Mesenchymal stem cell (in vitro differentiated cells and primary cell): ENCODE measurements at regions not wholly inside any gene's neighbourhood (a gene's known extent, or its start where the extent isn't known, plus 50 kb on each side); places are given as distances from the start of the nearest gene placed in this dataset.

ENCODE experiments used
- DNase-seq: peaks from one replicate; pipeline ENCODE4 v3.0.0-alpha.2; 2013
- H2AFZ ChIP-seq: one replicate; pipeline ENCODE4 v1.6.1; 2013; ENCODE audit warnings: low read depth, mild to moderate bottlenecking, control low read depth, inconsistent platforms, low read length, moderate library complexity
- H2AK5ac ChIP-seq: 2 replicates; pipeline ENCODE4 v1.6.1; 2013; ENCODE audit warnings: low read length, moderate library complexity, mild to moderate bottlenecking, inconsistent platforms; ENCODE audit not compliant: severe bottlenecking
- H2BK120ac ChIP-seq: one replicate; pipeline ENCODE4 v1.6.1; 2013; ENCODE audit warnings: low read depth, mild to moderate bottlenecking, inconsistent platforms, low read length, moderate library complexity
- H2BK12ac ChIP-seq, 2 experiments: one replicate each; pipeline ENCODE4 v1.6.1; 2013; ENCODE audit warnings: inconsistent platforms in 2 of 2, low read length in 2 of 2, mild to moderate bottlenecking in 2 of 2, moderate library complexity in 2 of 2, control low read depth in 1 of 2
- H2BK15ac ChIP-seq: one replicate; pipeline ENCODE4 v1.6.1; 2013; ENCODE audit warnings: mild to moderate bottlenecking, low read depth, inconsistent platforms; ENCODE audit not compliant: poor library complexity, severe bottlenecking
- H2BK5ac ChIP-seq: 2 replicates; pipeline ENCODE4 v1.6.1; 2013; ENCODE audit warnings: low read depth, mild to moderate bottlenecking, low read length, control low read depth, inconsistent platforms; ENCODE audit not compliant: poor library complexity, severe bottlenecking
- H3K14ac ChIP-seq, 2 experiments: one replicate each; pipeline ENCODE4 v1.6.1; 2013; ENCODE audit warnings: inconsistent platforms in 2 of 2, low read length in 2 of 2, control low read depth in 1 of 2, mild to moderate bottlenecking in 1 of 2, moderate library complexity in 1 of 2
- H3K18ac ChIP-seq, 2 experiments: one replicate each; pipeline ENCODE4 v1.6.1; 2013; ENCODE audit warnings: inconsistent platforms in 2 of 2, low read length in 2 of 2, control low read depth in 1 of 2, low read depth in 1 of 2, mild to moderate bottlenecking in 1 of 2
- H3K23ac ChIP-seq, 2 experiments: one replicate each; pipeline ENCODE4 v1.6.1; 2013; ENCODE audit warnings: inconsistent platforms in 2 of 2, low read length in 2 of 2, mild to moderate bottlenecking in 2 of 2, moderate library complexity in 2 of 2, control low read depth in 1 of 2
- H3K27ac ChIP-seq: 2 replicates; pipeline ENCODE4 v1.5.1; 2013; ENCODE audit warnings: mild to moderate bottlenecking, moderate library complexity, low read length, control low read depth, inconsistent platforms; ENCODE audit not compliant: poor library complexity, severe bottlenecking
- H3K27me3 ChIP-seq, 2 experiments: 2 replicates each; pipeline versions ENCODE4 v1.6.1 to v1.7.0; 2013; ENCODE audit warnings: low read length in 2 of 2, mild to moderate bottlenecking in 2 of 2, moderate library complexity in 2 of 2, control low read depth in 1 of 2, inconsistent platforms in 1 of 2; ENCODE audit not compliant: control insufficient read depth in 1 of 2, insufficient read depth in 1 of 2
- H3K36me3 ChIP-seq, 2 experiments: 2 replicates each; pipeline versions ENCODE4 v1.6.1 to v1.7.0; 2013; ENCODE audit warnings: low read length in 2 of 2, control low read depth in 1 of 2, inconsistent platforms in 1 of 2, low read depth in 1 of 2, mild to moderate bottlenecking in 1 of 2; ENCODE audit not compliant: insufficient read depth in 2 of 2, control insufficient read depth in 1 of 2
- H3K4ac ChIP-seq, 2 experiments: one replicate each; pipeline ENCODE4 v1.6.1; 2013; ENCODE audit warnings: inconsistent platforms in 2 of 2, low read length in 2 of 2, mild to moderate bottlenecking in 2 of 2, moderate library complexity in 2 of 2, control low read depth in 1 of 2, low read depth in 1 of 2
- H3K4me1 ChIP-seq: 2 replicates; pipeline ENCODE4 v1.6.1; 2013; ENCODE audit warnings: low read depth, low read length, control low read depth; ENCODE audit not compliant: control insufficient read depth, insufficient read depth
- H3K4me2 ChIP-seq: 2 replicates; pipeline ENCODE4 v1.6.1; 2013; ENCODE audit warnings: low read length, mild to moderate bottlenecking, inconsistent platforms; ENCODE audit not compliant: poor library complexity, severe bottlenecking
- H3K4me3 ChIP-seq, 2 experiments: 2 replicates each; pipeline versions ENCODE4 v1.5.1 to v1.7.0; 2013; ENCODE audit warnings: low read length in 2 of 2, mild to moderate bottlenecking in 2 of 2, control low read depth in 1 of 2, low read depth in 1 of 2; ENCODE audit not compliant: insufficient read depth in 1 of 2
- H3K79me1 ChIP-seq: replicated peaks from 2 replicates; pipeline ENCODE4 v1.6.1; 2013; ENCODE audit warnings: mild to moderate bottlenecking, control low read depth, low read length, inconsistent platforms; ENCODE audit not compliant: poor library complexity, severe bottlenecking
- H3K9ac ChIP-seq: 2 replicates; pipeline ENCODE4 v1.7.0; 2013; ENCODE audit warnings: mild to moderate bottlenecking, low read length, moderate library complexity
- H3K9me3 ChIP-seq: 2 replicates; pipeline ENCODE4 v1.7.0; 2013; ENCODE audit warnings: mild to moderate bottlenecking, low read length; ENCODE audit not compliant: control insufficient read depth
- H4K8ac ChIP-seq: one replicate; pipeline ENCODE4 v1.6.1; 2013; ENCODE audit warnings: inconsistent platforms, mild to moderate bottlenecking, low read length, moderate library complexity
- H4K91ac ChIP-seq: one replicate; pipeline ENCODE4 v1.6.1; 2013; ENCODE audit warnings: mild to moderate bottlenecking, low read length, inconsistent platforms
- WGBS: methylation state at CpG from one replicate; pipeline ENCODE4 v1.1.7; 2013; ENCODE audit warnings: mixed read lengths; 5-methylcytosine and 5-hydroxymethylcytosine counted together

DNA sequence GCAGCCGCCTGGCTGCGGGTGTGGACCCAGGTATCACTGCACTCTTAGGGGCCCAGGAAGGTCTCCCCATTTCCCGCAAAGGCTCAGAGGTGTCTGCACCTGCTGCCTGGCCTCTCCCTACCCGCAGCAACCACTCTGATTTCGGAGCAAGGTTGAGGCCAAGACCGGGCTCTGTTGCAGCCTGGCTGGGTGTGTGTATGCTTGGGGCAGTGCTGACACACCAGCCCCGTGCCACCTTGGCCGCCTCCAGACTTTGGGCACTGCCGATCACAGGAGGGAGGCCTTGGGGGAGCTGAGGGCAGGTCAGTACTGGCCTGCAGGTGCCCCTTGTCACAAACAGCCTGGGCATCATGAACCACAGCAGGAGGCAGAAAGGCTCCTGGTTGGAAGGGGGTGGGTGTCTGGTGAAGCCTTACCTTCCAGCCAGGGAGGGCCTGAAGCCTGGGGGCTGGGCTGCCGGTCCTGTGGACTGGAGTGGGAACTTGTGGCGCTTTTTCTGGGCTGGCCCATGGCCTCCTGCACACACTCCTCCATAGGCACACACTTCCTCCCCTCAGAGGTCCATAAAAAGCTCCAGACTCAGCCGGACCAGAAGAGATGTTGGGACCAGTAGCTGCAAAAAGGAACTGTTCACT, 519.5 kb downstream of the RWDD3 start:
- Histone ChIP-seq H2AK5ac (no peak overlapping the region), H2BK5ac (no peak overlapping the region), H3K79me1 (no peaks in the 10 kb centered on the region), H3K4me3 (no peak overlapping the region), H4K91ac (no peak overlapping the region), H3K4me2 (no peak overlapping the region), H3K27me3 (no peaks in the 10 kb centered on the region), H3K9ac (no peak overlapping the region), H3K4me1 (no peaks in the 10 kb centered on the region), H3K9me3 (peaks cover 25% of the 10 kb centered on the region), H3K4ac (no peak overlapping the region), H3K36me3 (no peaks in the 10 kb centered on the region), H2BK120ac (no peak overlapping the region), H2BK12ac (no peak overlapping the region), H3K27ac (no peak overlapping the region), H4K8ac (no peak overlapping the region), H3K14ac (no peak overlapping the region), H2AFZ (no peak overlapping the region), H2BK15ac (no peak overlapping the region), H3K23ac (no peak overlapping the region), H3K18ac (no peak overlapping the region)
- WGBS: 90% methylated on average over 12 of the region's 12 CpGs
- DNase-seq: no peak

DNA sequence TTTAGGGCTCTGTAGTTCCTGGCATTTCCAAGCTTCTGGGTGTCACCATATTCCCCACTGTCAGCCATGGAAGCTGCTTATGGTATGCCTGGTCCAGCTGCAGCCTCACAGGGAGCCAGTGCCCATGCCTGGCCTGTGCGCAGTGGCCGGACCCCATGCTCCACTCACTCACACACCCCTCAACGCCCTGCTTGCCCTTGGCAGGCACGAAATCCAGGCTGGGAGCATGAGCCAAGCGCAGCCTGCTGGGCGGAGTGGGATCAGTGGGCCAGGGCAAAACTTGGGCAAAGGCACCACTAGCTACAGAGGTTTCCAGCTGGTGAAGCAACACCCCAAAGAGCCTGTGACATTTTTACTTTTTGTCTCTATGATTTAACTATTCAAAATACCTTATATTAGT, 520.4 kb downstream of the RWDD3 start:
- Histone ChIP-seq H3K4me2 (no peak overlapping the region), H3K4ac (no peak overlapping the region), H3K27ac (no peak overlapping the region), H2BK120ac (no peak overlapping the region), H3K9ac (no peak overlapping the region), H2AK5ac (no peak overlapping the region), H3K9me3 (peaks cover 25% of the 10 kb centered on the region), H3K18ac (no peak overlapping the region), H4K91ac (no peak overlapping the region), H3K27me3 (no peaks in the 10 kb centered on the region), H2BK15ac (no peak overlapping the region), H4K8ac (no peak overlapping the region), H3K79me1 (no peaks in the 10 kb centered on the region), H2BK12ac (no peak overlapping the region), H3K23ac (no peak overlapping the region), H3K4me1 (no peaks in the 10 kb centered on the region), H2BK5ac (no peak overlapping the region), H3K36me3 (no peaks in the 10 kb centered on the region), H2AFZ (no peak overlapping the region), H3K4me3 (no peak overlapping the region), H3K14ac (no peak overlapping the region)
- 83% methylated on average over 6 of the region's 6 CpGs for WGBS
- no peak for DNase-seq

DNA sequence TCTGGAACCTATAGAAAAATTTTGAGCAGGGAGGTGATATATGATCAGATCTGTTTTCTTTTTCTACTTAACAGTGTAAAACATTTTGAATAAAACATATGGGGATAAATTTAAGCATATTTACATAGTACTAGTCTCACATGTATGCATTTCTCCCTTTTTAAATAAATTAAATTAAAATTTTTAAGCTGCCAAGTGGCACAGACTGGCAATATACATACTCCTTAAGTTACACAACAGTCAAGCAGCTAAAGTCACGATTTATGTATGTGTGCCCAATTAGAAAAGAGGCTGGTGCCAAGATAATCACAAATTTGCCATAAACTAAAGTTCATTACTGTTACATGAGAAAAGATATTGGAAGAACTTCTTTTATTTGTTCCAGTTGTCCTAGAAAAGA, 532.0 kb downstream of the RWDD3 start:
- Histone ChIP-seq H4K8ac (no peak overlapping the region), H3K23ac (no peak overlapping the region), H3K27ac (no peak overlapping the region), H4K91ac (no peak overlapping the region), H3K9me3 (no peaks in the 10 kb centered on the region), H3K14ac (no peak overlapping the region), H3K18ac (no peak overlapping the region), H2BK120ac (no peak overlapping the region), H2AFZ (no peak overlapping the region), H3K79me1 (no peaks in the 10 kb centered on the region), H3K4me1 (no peaks in the 10 kb centered on the region), H2BK15ac (no peak overlapping the region), H2AK5ac (no peak overlapping the region), H3K9ac (no peak overlapping the region), H3K4ac (no peak overlapping the region), H3K27me3 (no peaks in the 10 kb centered on the region), H3K4me3 (no peak overlapping the region), H2BK12ac (no peak overlapping the region), H3K4me2 (no peak overlapping the region), H2BK5ac (no peak overlapping the region), H3K36me3 (no peaks in the 10 kb centered on the region)
- no peak for DNase-seq
- WGBS: no CpG with 5 or more reads among the region's 1 CpG

DNA sequence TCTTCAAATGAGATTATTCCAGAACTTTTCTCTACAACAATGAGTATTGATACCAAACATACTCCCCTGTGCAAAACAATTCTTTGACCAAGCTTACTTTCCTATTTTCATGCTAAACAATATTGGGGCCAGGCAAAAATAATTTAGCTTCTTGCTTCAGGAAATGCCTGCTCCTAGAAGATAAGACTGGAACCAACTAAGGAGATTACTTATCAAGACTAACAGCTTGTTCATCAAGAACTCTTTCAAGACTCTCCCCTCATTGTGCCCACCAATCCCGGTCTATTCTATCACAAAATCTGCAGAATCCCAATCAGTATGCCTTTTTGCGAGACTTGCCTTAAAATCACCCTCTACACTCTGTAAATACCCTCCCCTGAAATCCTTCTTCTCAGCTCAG, 536.6 kb downstream of the RWDD3 start:
- no peaks in the 10 kb centered on the region for H3K9me3 ChIP-seq
- H3K4ac ChIP-seq: no peak overlapping the region
- H4K8ac ChIP-seq: no peak overlapping the region
- H2AFZ ChIP-seq: no peak overlapping the region
- H3K9ac ChIP-seq: no peak overlapping the region
- no peak overlapping the region for H3K23ac ChIP-seq
- no peak overlapping the region for H3K4me3 ChIP-seq
- no peak overlapping the region for H3K14ac ChIP-seq
- H3K27me3 ChIP-seq: no peaks in the 10 kb centered on the region
- DNase-seq: no peak
- 50% methylated on average over 2 of the region's 2 CpGs for WGBS
- H2BK5ac ChIP-seq: no peak overlapping the region
- no peak overlapping the region for H2AK5ac ChIP-seq
- H2BK12ac ChIP-seq: no peak overlapping the region
- no peak overlapping the region for H3K18ac ChIP-seq
- H3K4me2 ChIP-seq: no peak overlapping the region
- no peak overlapping the region for H2BK15ac ChIP-seq
- H3K36me3 ChIP-seq: no peaks in the 10 kb centered on the region
- no peaks in the 10 kb centered on the region for H3K79me1 ChIP-seq
- H3K4me1 ChIP-seq: no peaks in the 10 kb centered on the region
- no peak overlapping the region for H4K91ac ChIP-seq
- no peak overlapping the region for H3K27ac ChIP-seq
- H2BK120ac ChIP-seq: no peak overlapping the region
